Loucy (cell line): ENCODE measurements at regions not wholly inside any gene's neighbourhood (a gene's known extent, or its start where the extent isn't known, plus 50 kb on each side); places are given as distances from the start of the nearest gene placed in this dataset.

Source experiments
- CTCF ChIP-seq: fragments of 200-600 bp; sonication (generic); conservative IDR thresholded peaks from 2 replicates; pipeline ENCODE4 v1.5.1; 2014; ENCODE audit warnings: mild to moderate bottlenecking, antibody characterized with exemption, low read length
- EZH2phosphoT487 ChIP-seq: fragments of 200-600 bp; IDR thresholded peaks from 2 replicates; pipeline ENCODE4 v1.6.1; 2018; ENCODE audit warnings: antibody characterized with exemption, mild to moderate bottlenecking, moderate library complexity, borderline replicate concordance

GRCh38 chr2:15858466-15858865 lies 81.9 kb upstream of the MYCN start:
- no peak for TF ChIP-seq CTCF
- no peak for TF ChIP-seq EZH2phosphoT487
